ENCODE measurements at regions not wholly inside any gene's neighbourhood (a gene's known extent, or its start where the extent isn't known, plus 50 kb on each side); places are given as distances from the start of the nearest gene placed in this dataset.

GRCh38 chr1:71166178-71167173, 85.6 kb upstream of the ZRANB2 start:
- H3K4me3 ChIP-seq = no peak overlapping the region
- TF ChIP-seq CTCF (IDR thresholded peaks at IDR 0.05) = no peak
- no peak for DNase-seq
- no peaks in the 10 kb centered on the region for H3K27me3 ChIP-seq
- no peaks in the 10 kb centered on the region for H3K36me3 ChIP-seq
- H3K4me1 ChIP-seq = no peaks in the 10 kb centered on the region
- H3K9me3 ChIP-seq = no peaks in the 10 kb centered on the region
- H3K27ac ChIP-seq = no peak overlapping the region
- intact Hi-C loops (cut with DNase I; ENCODE audit: low total_unique reads) = no loop called here

GRCh38 chr1:71157715-71158114, 76.9 kb upstream of the ZRANB2 start:
- Histone ChIP-seq H3K9me3 (no peaks in the 10 kb centered on the region), H3K4me1 (no peaks in the 10 kb centered on the region), H3K27ac (no peak overlapping the region), H3K36me3 (no peaks in the 10 kb centered on the region), H3K4me3 (no peak overlapping the region), H3K27me3 (no peaks in the 10 kb centered on the region)
- DNase-seq = no peak
- no peak for TF ChIP-seq CTCF (IDR thresholded peaks at IDR 0.05)
- intact Hi-C loops (cut with DNase I; ENCODE audit: low total_unique reads) = no loop called here

- H3K4me1 ChIP-seq = no peaks in the 10 kb centered on the region
- peaks cover 0 to 2% (median 0%) of the 10 kb centered on the region in 3 donors for H3K9me3 ChIP-seq
- intact Hi-C loops (cut with DNase I; ENCODE audit: low total_unique reads) = no loop called here
- no peak for TF ChIP-seq CTCF (IDR thresholded peaks at IDR 0.05)
- no peaks in the 10 kb centered on the region for H3K27me3 ChIP-seq
- H3K27ac ChIP-seq = no peak overlapping the region
- no peaks in the 10 kb centered on the region for H3K36me3 ChIP-seq
- H3K4me3 ChIP-seq = no peak overlapping the region
- no peak for DNase-seq
Observed at GRCh38 chr1:71157151-71157550, 76.3 kb upstream of the ZRANB2 start.

- Histone ChIP-seq H3K4me3 (no peak overlapping the region), H3K36me3 (no peaks in the 10 kb centered on the region), H3K9me3 (peaks cover 0 to 6% (median 0%) of the 10 kb centered on the region in 3 donors), H3K27me3 (no peaks in the 10 kb centered on the region), H3K4me1 (no peaks in the 10 kb centered on the region), H3K27ac (no peak overlapping the region)
- intact Hi-C loops (cut with DNase I; ENCODE audit: low total_unique reads) = no loop called here
- TF ChIP-seq CTCF (IDR thresholded peaks at IDR 0.05) = no peak
- DNase-seq = no peak
Observed at GRCh38 chr1:71156590-71156989, 75.8 kb upstream of the ZRANB2 start.

- H3K27me3 ChIP-seq = no peaks in the 10 kb centered on the region
- H3K27ac ChIP-seq = no peak overlapping the region
- TF ChIP-seq CTCF (IDR thresholded peaks at IDR 0.05) = no peak
- H3K4me1 ChIP-seq = no peaks in the 10 kb centered on the region
- intact Hi-C loops (cut with DNase I; ENCODE audit: low total_unique reads) = no loop called here
- DNase-seq = no peak
- H3K36me3 ChIP-seq = no peaks in the 10 kb centered on the region
- no peak overlapping the region for H3K4me3 ChIP-seq
- H3K9me3 ChIP-seq = peaks cover 0 to 6% (median 0%) of the 10 kb centered on the region in 3 donors
Observed at GRCh38 chr1:71154429-71154828, 73.6 kb upstream of the ZRANB2 start.
